ENCODE measurements at regions not wholly inside any gene's neighbourhood (a gene's known extent, or its start where the extent isn't known, plus 50 kb on each side); places are given as distances from the start of the nearest gene placed in this dataset.
A peak's percentile ranks its signal among the peaks of the same experiment; 100 is the strongest.

DNA sequence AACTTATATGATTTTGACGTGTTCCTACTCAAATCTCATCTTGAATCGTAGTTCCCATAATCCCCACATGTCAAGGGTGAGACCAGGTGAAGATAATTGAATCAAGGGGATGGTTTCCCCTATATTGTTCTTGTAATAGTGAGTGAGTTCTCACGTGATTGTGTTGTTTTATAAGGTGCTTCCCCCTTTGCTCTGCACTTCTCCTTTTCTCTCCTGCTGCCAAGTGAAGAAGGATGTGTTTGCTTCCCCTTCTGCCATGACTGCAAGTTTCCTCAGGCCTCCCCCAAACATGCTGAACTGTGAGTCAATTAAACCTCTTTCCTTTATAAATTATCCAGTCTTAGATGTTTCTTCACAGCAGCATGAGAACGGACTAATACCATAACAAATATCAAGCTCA, 83.2 kb downstream of the MANEA start:
- H3K36me3 ChIP-seq (ENCODE audit: control insufficient read depth in 2 of 3, insufficient read depth in 3 of 3, low read length in 3 of 3): no peaks in the 10 kb centered on the region
- H3K4me1 ChIP-seq (ENCODE audit: control insufficient read depth in 2 of 3, insufficient read depth in 2 of 3, low read depth in 1 of 3, low read length in 3 of 3): no peaks in the 10 kb centered on the region
- H3K9me3 ChIP-seq (ENCODE audit: control insufficient read depth in 2 of 3, insufficient read depth in 1 of 3, low read length in 3 of 3): no peaks in the 10 kb centered on the region
- H3K9ac ChIP-seq (ENCODE audit: low read length in 3 of 3): no peak overlapping the region
- H3K27ac ChIP-seq (ENCODE audit: low read depth in 2 of 2, low read length in 2 of 2): no peak overlapping the region
- H3K27me3 ChIP-seq (ENCODE audit: control insufficient read depth, insufficient read depth, low read length): no peaks in the 10 kb centered on the region
- FAIRE-seq (no peak), DNase-seq (no peak)
- intact Hi-C loops (cut with DNase I): no loop called here
- TF ChIP-seq, protein P1, sequence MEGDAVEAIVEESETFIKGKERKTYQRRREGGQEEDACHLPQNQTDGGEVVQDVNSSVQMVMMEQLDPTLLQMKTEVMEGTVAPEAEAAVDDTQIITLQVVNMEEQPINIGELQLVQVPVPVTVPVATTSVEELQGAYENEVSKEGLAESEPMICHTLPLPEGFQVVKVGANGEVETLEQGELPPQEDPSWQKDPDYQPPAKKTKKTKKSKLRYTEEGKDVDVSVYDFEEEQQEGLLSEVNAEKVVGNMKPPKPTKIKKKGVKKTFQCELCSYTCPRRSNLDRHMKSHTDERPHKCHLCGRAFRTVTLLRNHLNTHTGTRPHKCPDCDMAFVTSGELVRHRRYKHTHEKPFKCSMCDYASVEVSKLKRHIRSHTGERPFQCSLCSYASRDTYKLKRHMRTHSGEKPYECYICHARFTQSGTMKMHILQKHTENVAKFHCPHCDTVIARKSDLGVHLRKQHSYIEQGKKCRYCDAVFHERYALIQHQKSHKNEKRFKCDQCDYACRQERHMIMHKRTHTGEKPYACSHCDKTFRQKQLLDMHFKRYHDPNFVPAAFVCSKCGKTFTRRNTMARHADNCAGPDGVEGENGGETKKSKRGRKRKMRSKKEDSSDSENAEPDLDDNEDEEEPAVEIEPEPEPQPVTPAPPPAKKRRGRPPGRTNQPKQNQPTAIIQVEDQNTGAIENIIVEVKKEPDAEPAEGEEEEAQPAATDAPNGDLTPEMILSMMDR (IDR thresholded peaks at IDR 0.05; ENCODE audit: borderline replicate concordance, extremely low read depth, insufficient read depth): no peak
- no peak overlapping the region for H3K4me3 ChIP-seq (ENCODE audit: low read length in 3 of 3)

DNA sequence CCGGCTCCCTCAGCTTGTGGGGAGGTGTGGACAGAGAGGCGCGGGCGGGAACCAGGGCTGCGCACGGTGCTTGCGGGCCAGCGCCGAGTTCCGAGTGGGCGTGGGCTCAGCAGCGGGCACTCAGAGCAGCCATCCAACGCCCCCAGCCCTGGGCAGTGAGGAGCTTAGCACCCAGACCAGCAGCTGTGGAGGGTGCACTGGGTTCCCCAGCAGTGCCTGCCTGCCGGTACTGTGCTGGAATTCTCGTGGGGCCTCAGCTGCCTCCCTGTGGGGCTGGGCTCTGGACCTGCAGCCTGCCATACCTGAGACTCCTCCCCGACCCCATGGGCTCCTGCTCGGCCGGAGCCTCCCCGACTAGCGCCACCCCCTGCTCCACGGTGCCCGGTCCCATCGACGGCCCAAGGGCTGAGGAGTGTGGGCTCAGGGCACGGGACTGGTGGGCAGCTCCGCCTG, 92.7 kb downstream of the MANEA start:
- FAIRE-seq (no peak), DNase-seq (peak in 1 of 5 donors; percentile 65)

DNA sequence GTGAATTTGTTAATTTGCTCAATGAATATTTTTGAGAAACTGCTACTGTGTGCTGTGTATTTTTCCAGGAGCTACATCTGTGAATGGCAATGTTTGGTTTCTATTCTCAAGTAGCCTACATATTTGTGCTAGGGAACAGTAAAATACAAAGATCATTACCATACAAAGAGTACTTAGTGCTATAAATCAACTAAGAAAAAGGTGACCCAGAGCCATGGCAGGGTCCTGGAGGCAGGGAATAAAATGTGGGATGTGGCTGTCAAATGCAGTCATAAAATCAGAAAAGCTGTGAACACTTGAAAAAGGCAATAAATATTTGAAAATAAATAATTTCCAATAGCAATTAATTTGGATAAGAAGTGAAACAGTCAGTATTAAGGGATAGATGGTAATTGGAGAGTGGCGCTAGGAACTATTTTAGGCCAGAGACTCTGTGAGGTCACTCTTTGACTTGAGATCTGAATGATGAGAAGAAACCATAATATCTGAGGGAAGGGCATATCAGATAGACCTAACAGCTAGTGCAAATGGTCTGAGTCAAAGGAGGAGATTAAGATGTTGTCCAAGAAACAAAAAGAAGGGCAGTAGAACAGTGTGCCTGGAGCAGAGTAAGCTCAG, 98.8 kb downstream of the MANEA start:
- H3K36me3 ChIP-seq (ENCODE audit: control insufficient read depth in 2 of 3, insufficient read depth in 3 of 3, low read length in 3 of 3): no peaks in the 10 kb centered on the region
- DNase-seq (no peak), FAIRE-seq (no peak)
- intact Hi-C loops (cut with DNase I): no loop called here
- H3K4me3 ChIP-seq (ENCODE audit: low read length in 3 of 3): no peak overlapping the region
- H3K4me1 ChIP-seq (ENCODE audit: control insufficient read depth in 2 of 3, insufficient read depth in 2 of 3, low read depth in 1 of 3, low read length in 3 of 3): no peaks in the 10 kb centered on the region
- H3K9me3 ChIP-seq (ENCODE audit: control insufficient read depth in 2 of 3, insufficient read depth in 1 of 3, low read length in 3 of 3): no peaks in the 10 kb centered on the region
- no peak overlapping the region for H3K27ac ChIP-seq (ENCODE audit: low read depth in 2 of 2, low read length in 2 of 2)
- TF ChIP-seq, protein P1 (IDR thresholded peaks at IDR 0.05; ENCODE audit: borderline replicate concordance, extremely low read depth, insufficient read depth): no peak
- H3K27me3 ChIP-seq (ENCODE audit: control insufficient read depth, insufficient read depth, low read length): no peaks in the 10 kb centered on the region
- H3K9ac ChIP-seq (ENCODE audit: low read length in 3 of 3): no peak overlapping the region

More for the DNA sequence above, 92.7 kb downstream of the MANEA start:
- no peak overlapping the region for H3K9ac ChIP-seq (ENCODE audit: low read length in 3 of 3)
- H3K36me3 ChIP-seq (ENCODE audit: control insufficient read depth in 2 of 3, insufficient read depth in 3 of 3, low read length in 3 of 3): no peaks in the 10 kb centered on the region
- H3K4me1 ChIP-seq (ENCODE audit: control insufficient read depth in 2 of 3, insufficient read depth in 2 of 3, low read depth in 1 of 3, low read length in 3 of 3): no peaks in the 10 kb centered on the region
- no peaks in the 10 kb centered on the region for H3K9me3 ChIP-seq (ENCODE audit: control insufficient read depth in 2 of 3, insufficient read depth in 1 of 3, low read length in 3 of 3)
- intact Hi-C loops (cut with DNase I): no loop called here
- H3K4me3 ChIP-seq (ENCODE audit: low read length in 3 of 3): no peak overlapping the region
- H3K27ac ChIP-seq (ENCODE audit: low read depth in 2 of 2, low read length in 2 of 2): no peak overlapping the region
- H3K27me3 ChIP-seq (ENCODE audit: control insufficient read depth, insufficient read depth, low read length): no peaks in the 10 kb centered on the region
- TF ChIP-seq, protein P1 (IDR thresholded peaks at IDR 0.05; ENCODE audit: borderline replicate concordance, extremely low read depth, insufficient read depth): no peak

DNA sequence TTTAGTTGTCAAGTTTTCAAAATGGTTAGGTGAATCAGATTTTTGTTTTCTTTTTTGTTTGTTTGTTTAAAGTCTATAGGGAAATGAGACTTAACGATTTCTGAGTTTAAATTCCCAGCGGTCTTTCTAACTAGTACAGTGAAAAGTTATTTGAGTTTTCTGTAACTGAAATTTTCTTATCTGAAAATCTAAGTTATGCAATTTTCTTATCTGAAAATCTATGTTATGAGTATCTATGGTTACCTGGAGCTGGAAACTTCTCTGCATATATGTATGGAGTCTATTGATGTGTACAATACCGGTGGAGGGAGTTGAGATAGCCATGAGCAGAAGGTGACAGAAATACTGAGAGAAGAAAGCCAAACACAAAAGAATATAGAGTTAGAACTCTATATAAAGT, 102.6 kb downstream of the MANEA start:
- TF ChIP-seq, protein P1 (IDR thresholded peaks at IDR 0.05; ENCODE audit: borderline replicate concordance, extremely low read depth, insufficient read depth): no peak
- Histone ChIP-seq H3K9ac (ENCODE audit: low read length in 3 of 3) (no peak overlapping the region), H3K4me1 (ENCODE audit: control insufficient read depth in 2 of 3, insufficient read depth in 2 of 3, low read depth in 1 of 3, low read length in 3 of 3) (no peaks in the 10 kb centered on the region), H3K36me3 (ENCODE audit: control insufficient read depth in 2 of 3, insufficient read depth in 3 of 3, low read length in 3 of 3) (no peaks in the 10 kb centered on the region), H3K27ac (ENCODE audit: low read depth in 2 of 2, low read length in 2 of 2) (no peak overlapping the region), H3K9me3 (ENCODE audit: control insufficient read depth in 2 of 3, insufficient read depth in 1 of 3, low read length in 3 of 3) (no peaks in the 10 kb centered on the region), H3K27me3 (ENCODE audit: control insufficient read depth, insufficient read depth, low read length) (no peaks in the 10 kb centered on the region), H3K4me3 (ENCODE audit: low read length in 3 of 3) (no peak overlapping the region)
- no peak for FAIRE-seq
- DNase-seq: no peak
- intact Hi-C loops (cut with DNase I): no loop called here

Measured in kidney (tissue), 13 donors.